ENCODE measurements at regions not wholly inside any gene's neighbourhood (a gene's known extent, or its start where the extent isn't known, plus 50 kb on each side); places are given as distances from the start of the nearest gene placed in this dataset.
"Not testable (repeated sequence)": the region's sequence is repeated elsewhere in the genome, so short reads cannot be mapped to it uniquely, and the experiment has no call there.

GRCh38 chr19:23984911-23985310, 70.2 kb downstream of the ZNF726 start:
- not testable (repeated sequence) for DNase-seq (ENCODE audit: low read depth)

- no peak for DNase-seq (ENCODE audit: low read depth)
Observed at GRCh38 chr19:23986623-23987022, 71.9 kb downstream of the ZNF726 start.

GRCh38 chr19:23991170-23991569, 76.5 kb downstream of the ZNF726 start:
- no peak for DNase-seq (ENCODE audit: low read depth)

GRCh38 chr19:23992348-23992747, 77.7 kb downstream of the ZNF726 start:
- DNase-seq (ENCODE audit: low read depth) = no peak

- no peak for DNase-seq (ENCODE audit: low read depth)
Observed at GRCh38 chr19:23993440-23993839, 78.8 kb downstream of the ZNF726 start.

- DNase-seq (ENCODE audit: low read depth) = no peak
Observed at GRCh38 chr19:23996549-23996948, 81.9 kb downstream of the ZNF726 start.

GRCh38 chr19:23998568-23998967, 83.9 kb downstream of the ZNF726 start:
- DNase-seq (ENCODE audit: low read depth) = no peak

GRCh38 chr19:23999821-24000610, 85.3 kb downstream of the ZNF726 start:
- DNase-seq (ENCODE audit: low read depth) = no peak

GRCh38 chr19:24000656-24001055, 86.0 kb downstream of the ZNF726 start:
- no peak for DNase-seq (ENCODE audit: low read depth)

GRCh38 chr19:24002256-24002945, 84.6 kb upstream of the ZNF254 start:
- DNase-seq (ENCODE audit: low read depth) = no peak

GRCh38 chr19:24003537-24003936, 83.5 kb upstream of the ZNF254 start:
- no peak for DNase-seq (ENCODE audit: low read depth)

- no peak for DNase-seq (ENCODE audit: low read depth)
Observed at GRCh38 chr19:24004166-24004565, 82.8 kb upstream of the ZNF254 start.

- DNase-seq (ENCODE audit: low read depth) = no peak
Observed at GRCh38 chr19:24029941-24030636, 56.9 kb upstream of the ZNF254 start.

GRCh38 chr19:24032651-24033050, 54.3 kb upstream of the ZNF254 start:
- DNase-seq (ENCODE audit: low read depth) = no peak

- peak; percentile 69 for DNase-seq (ENCODE audit: low read depth)
Observed at GRCh38 chr19:24033301-24033962, 53.6 kb upstream of the ZNF254 start.

GRCh38 chr19:24033963-24034342, 53.0 kb upstream of the ZNF254 start:
- no peak for DNase-seq (ENCODE audit: low read depth)

GRCh38 chr19:24035261-24035880, 51.6 kb upstream of the ZNF254 start:
- not testable (repeated sequence) for DNase-seq (ENCODE audit: low read depth)

Data from activated T-helper 9 cell treated with anti-CD3 and anti-CD28 coated beads, Interleukin-2, amount 50 U/mL, for 16 hours (primary cell).